ENCODE measurements at regions not wholly inside any gene's neighbourhood (a gene's known extent, or its start where the extent isn't known, plus 50 kb on each side); places are given as distances from the start of the nearest gene placed in this dataset.

GRCh38 chr2:105952131-105952530 lies 207.4 kb downstream of the NCK2 start:
- TF ChIP-seq, protein P1, sequence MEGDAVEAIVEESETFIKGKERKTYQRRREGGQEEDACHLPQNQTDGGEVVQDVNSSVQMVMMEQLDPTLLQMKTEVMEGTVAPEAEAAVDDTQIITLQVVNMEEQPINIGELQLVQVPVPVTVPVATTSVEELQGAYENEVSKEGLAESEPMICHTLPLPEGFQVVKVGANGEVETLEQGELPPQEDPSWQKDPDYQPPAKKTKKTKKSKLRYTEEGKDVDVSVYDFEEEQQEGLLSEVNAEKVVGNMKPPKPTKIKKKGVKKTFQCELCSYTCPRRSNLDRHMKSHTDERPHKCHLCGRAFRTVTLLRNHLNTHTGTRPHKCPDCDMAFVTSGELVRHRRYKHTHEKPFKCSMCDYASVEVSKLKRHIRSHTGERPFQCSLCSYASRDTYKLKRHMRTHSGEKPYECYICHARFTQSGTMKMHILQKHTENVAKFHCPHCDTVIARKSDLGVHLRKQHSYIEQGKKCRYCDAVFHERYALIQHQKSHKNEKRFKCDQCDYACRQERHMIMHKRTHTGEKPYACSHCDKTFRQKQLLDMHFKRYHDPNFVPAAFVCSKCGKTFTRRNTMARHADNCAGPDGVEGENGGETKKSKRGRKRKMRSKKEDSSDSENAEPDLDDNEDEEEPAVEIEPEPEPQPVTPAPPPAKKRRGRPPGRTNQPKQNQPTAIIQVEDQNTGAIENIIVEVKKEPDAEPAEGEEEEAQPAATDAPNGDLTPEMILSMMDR (IDR thresholded peaks at IDR 0.05): no peak
- no peak for TF ChIP-seq POLR2A (IDR thresholded peaks at IDR 0.05)
- no peak for TF ChIP-seq POLR2AphosphoS5 (IDR thresholded peaks at IDR 0.05; ENCODE audit: insufficient read depth in 1 of 2, low read depth in 1 of 2)
